B cell (primary cell): ENCODE measurements at regions not wholly inside any gene's neighbourhood (a gene's known extent, or its start where the extent isn't known, plus 50 kb on each side); places are given as distances from the start of the nearest gene placed in this dataset.
"Not testable (repeated sequence)": the region's sequence is repeated elsewhere in the genome, so short reads cannot be mapped to it uniquely, and the experiment has no call there.

Source experiments
- CTCF ChIP-seq: fragments of 200-600 bp; IDR thresholded peaks from one replicate; pipeline ENCODE4 v1.8.0; 2022; ENCODE audit warnings: antibody characterized with exemption, mild to moderate bottlenecking
- EZH2 ChIP-seq: IDR thresholded peaks from 2 replicates; pipeline ENCODE4 v1.6.1; 2012; ENCODE audit warnings: borderline replicate concordance, low read depth, mild to moderate bottlenecking, moderate library complexity, low read length; ENCODE audit not compliant: insufficient read depth, poor library complexity, severe bottlenecking

DNA sequence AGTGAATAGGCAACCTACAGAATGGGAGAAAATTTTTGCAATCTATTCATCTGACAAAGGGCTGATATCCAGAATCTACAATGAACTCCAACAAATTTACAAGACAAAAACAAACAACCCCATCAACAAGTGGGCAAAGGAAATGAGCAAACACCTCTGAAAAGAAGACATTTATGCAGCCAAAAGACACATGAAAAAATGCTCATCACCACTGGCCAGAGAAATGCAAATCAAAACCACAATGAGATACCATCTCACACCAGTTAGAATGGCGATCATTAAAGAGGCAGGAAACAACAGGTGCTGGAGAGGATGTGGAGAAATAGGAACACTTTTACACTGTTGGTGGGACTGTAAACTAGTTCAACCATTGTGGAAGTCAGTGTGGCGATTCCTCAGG is 114.0 kb upstream of the ROPN1B start:
- not testable (repeated sequence) for TF ChIP-seq EZH2, CTCF
